GM21576 (cell line): ENCODE measurements at regions not wholly inside any gene's neighbourhood (a gene's known extent, or its start where the extent isn't known, plus 50 kb on each side); places are given as distances from the start of the nearest gene placed in this dataset.

Experiments used
- ATAC-seq: cut with Tn5 transposase; IDR thresholded peaks from one replicate; pipeline ENCODE4 v1.9.1; 2021; ENCODE audit warnings: mild to moderate bottlenecking, moderate library complexity; ENCODE audit not compliant: unreplicated experiment

DNA sequence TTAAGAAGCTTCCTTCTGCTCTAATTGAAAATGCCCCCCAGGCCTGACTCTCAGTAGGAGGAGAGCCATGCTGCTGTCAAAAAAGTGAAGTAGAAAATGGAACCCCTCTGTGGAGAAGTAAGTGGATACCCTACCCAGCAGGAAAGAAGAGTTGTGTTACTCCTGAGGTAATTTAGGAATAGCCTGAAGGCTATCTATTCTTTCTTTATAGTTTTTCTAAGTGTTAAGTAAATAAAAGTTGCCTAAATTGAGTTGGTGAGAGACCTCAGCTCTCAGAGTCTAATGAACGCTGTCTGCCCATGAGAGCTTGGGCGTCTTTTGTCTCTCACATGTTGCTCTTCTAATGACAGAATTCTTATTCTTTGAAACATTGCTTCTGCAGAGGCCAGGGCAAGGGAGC, 116.2 kb downstream of the NSUN3 start:
- no peak for ATAC-seq

DNA sequence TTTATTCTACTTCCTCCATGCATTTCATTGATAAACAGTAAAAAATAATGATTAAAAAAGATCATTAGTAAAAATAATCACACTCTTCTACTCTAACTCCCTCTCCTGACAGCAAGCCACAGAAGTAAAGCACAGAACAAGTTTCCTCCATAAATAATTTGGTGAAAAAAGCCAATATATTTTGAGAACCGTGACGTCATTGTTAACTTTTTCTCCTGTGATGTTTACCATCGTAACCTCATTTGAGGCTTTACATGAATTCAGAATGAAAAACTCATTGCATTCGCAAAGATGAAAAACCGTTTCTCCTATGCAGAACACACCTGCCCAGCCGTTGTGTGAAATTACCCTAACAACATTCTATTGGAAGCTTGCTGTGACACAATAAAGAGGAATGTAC, 120.7 kb downstream of the NSUN3 start:
- ATAC-seq: no peak

DNA sequence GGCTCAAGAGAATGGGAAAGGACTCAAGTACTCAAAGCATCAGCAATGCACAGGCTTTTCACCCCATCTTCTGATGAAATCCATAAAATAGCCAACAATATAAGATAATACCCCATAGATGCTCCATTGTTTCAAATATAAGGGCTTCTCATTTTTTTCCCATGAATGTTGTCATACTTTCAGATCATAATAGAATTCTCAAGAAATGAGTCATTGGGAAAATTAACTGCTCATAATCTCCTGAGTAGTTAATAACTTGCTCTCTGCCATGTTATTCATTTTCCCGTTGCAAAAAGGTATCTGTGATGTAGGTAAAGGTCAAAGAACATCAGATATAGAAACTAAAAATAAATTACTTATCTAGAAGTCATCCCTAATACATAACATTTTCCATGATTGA, 121.9 kb downstream of the NSUN3 start:
- ATAC-seq: no peak

DNA sequence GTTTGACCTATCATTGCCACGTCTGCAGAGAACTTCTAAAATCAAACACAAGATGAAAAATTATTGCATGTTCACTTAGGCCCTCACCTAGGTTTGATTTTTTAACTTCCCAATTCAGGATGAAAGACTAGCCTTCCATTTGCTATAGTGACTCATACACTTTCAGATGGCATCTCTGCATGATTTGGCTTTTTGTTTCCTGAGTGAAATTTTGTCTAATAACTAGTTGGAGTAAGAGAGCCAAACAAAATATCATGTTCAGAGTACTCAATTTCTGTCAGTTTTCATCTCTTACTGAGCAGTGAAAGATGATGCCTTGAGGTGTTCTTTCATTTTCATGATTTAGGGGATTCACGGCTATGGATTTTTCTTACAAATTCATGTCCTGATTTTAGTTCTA, 122.9 kb downstream of the NSUN3 start:
- ATAC-seq: no peak

DNA sequence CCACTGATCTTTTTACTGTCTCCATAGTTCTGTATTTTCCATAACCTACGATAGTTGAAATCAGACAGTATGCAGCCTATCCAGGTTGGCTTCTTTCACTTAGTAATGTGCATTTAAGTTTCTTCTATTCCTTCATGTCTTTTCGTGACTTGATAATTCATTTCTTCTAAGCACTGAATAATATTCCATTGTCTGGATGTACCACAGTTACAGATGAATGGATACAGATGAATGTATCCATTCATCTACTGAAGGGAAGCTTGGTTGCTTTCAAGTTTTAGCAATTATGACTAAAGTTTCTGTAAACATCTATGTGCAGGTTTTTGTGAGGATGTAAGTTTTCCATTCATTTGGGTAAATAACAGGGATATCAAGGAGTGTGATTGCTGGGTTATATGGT, 124.8 kb downstream of the NSUN3 start:
- ATAC-seq: no peak

DNA sequence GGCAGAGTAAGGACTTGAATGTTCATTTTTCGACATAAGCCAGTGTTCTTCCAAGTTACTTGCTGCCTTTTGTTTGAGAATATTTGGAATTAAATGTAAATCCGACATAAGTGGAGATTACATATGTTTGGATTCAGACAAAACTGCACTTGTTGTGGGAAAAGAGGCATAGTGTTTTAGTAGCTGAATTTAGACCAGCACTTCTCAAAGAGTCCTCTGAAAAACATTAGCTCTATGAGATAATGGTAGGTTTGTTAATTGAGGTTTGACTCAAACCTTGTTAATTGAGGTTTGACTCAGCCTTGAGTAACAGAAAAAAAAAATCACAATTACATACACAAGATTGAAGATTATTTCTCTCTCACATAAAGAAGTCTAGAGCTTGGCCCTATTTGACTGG, 132.5 kb downstream of the NSUN3 start:
- ATAC-seq: no peak

DNA sequence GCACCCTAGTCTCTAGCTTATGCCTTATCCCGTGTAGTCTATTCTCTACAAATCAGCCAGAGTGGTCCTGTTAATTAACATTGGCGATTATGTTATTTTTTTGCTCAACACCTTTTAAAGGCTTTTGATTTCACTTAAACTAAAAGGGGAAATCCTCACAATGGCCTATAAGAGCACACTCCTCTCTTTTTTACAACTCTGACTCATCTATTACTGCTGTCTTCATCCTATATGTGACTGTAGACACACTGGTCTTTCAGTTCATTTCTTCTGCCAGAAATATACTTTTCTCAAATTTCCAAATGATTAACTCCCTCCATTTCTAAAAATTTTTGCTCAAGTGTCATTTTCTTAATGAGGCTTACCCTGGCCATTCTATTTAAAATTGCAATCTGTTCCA, 143.4 kb downstream of the NSUN3 start:
- no peak for ATAC-seq

DNA sequence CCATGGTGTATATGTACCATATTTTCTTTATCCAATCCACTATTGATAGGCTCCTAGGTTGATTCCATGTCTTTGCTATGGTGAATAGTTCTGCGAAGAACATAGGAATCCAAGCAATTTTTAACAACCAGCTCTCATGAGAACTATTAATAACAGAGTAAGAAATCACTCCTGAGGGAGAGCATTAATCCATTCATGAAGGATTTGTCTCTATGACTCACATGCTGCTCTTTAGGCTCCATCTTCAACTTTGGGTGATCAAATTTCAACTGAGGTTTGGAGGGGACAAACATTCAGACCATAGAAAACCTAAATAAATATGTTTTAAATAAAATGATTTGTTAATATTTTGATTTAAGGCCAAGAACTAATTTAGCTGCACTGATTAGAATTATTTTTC, 147.4 kb downstream of the NSUN3 start:
- no peak for ATAC-seq

DNA sequence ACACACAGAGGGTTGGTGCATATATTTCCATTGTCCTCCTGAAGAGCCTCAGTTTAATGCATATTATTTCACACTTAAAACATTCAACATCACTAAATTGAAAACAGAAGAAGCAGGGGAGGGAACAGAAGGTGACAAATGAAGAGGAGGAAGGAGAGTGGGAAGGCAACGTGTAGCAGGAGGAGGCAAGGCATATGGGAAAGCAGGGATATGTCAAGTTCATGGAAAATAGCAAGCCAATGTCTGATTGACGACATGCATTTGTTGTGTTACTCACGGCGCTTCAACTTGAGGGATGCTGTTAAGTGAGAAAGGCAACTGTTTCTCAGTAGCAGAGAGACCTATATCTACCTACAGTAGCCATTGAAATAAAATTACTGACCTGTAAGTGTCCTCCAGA, 154.5 kb downstream of the NSUN3 start:
- ATAC-seq: no peak

DNA sequence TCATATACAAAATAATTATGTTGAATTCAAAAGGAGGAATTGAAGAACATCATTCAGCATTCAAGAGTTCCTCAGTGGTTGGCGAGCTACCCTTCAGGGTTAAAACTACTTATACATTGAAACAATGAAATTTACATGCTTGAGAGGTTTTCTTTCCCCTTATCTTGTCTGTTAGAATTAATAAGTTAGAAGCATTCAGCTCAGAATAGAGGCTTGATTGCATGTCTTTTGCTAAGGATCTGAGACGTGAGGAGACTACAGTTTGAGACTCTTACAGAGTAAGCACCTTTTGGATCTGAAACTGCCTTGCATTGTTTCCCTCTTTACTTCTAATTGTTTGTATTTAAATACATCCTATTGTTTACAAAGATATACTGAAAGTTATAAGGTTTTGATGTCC, 157.6 kb downstream of the NSUN3 start:
- no peak for ATAC-seq

DNA sequence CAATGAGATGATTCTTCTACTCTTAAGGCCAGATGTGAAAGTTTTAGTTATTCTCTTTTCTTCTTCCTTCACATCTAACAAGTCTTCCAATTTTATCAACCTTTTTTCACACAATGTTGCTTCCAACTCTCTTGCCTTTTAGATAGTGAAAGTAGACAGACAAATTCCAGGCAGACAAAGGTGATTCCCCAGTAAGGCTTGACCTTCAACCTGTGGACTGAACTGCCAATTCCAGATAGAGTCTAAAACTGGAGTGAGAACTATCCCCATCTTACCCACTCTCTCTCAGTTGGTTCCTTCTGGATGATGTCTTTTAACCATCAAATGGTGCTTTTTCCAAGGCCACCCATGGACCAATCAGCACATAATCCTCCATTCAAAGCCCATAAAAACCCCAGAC, 159.0 kb downstream of the NSUN3 start:
- no peak for ATAC-seq

DNA sequence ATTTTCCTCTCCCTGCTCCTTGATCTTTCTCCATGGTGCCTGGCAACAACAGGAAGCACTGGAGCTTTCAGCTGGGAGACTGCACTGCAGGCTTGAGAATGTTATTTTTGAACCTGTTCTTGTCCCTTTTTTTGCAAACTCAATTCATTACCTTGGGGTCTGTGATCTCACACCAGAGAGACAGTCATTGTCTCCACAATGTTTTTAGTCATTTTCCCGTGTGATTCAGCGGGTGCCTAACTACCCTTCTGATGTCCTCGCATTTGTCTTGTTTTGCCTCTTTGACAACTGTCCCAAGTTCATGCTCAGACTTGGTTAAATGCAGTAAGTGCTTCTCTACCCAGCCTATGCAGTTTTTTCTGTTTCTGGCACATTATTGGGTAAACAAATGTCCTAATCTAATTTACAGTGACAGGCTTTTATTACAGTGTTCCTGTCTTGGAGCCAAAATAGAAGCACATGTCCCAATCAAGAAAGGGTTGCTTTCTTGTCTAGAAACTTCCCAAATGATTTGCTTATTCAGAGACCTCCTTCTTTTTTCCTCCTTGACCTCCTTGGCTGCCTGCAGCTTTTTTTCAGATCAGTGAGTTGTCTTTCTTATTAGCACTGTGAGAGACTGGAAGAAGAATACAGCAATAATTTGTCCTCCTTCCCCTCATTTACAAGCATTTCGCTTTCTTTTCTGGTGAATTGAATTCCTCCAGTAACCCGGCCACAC, 162.4 kb downstream of the NSUN3 start:
- no peak for ATAC-seq

DNA sequence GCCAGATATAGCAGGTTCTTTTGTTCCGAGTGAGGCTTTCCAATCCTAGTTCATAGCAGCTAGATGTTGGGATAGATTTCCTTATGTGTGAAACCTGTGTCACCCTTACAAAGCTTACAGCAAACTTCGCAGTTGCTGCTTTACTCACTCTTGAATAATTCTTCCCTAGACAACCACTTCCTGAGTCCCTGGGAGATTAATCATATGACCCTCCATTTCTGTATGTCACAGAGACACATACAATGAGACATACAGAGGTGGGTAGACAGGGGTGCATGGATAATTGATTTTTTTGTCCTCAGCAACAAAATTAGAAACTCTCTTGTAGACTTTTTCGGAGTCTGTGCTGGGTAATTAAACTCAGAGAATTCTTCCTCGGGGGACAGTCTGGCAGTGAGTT, 163.2 kb downstream of the NSUN3 start:
- ATAC-seq: no peak

DNA sequence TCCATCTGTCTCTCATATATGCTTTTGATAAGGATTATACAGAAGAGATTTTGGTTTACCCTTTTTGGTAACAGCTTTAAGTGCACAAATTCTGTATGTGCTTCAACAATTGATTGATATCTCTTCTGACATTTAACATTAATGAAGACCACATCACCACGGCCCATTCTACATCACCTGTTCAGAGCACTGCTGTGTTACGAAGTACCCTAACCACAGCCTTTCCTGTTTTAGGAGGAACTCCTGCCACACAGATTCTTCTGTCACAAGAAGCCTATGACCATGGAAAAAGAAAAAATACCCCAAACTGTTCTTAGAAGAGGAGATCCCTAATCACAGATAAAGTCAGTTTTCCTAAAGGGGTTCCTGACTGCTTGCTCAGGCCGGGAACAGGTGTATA, 170.1 kb downstream of the NSUN3 start:
- no peak for ATAC-seq

DNA sequence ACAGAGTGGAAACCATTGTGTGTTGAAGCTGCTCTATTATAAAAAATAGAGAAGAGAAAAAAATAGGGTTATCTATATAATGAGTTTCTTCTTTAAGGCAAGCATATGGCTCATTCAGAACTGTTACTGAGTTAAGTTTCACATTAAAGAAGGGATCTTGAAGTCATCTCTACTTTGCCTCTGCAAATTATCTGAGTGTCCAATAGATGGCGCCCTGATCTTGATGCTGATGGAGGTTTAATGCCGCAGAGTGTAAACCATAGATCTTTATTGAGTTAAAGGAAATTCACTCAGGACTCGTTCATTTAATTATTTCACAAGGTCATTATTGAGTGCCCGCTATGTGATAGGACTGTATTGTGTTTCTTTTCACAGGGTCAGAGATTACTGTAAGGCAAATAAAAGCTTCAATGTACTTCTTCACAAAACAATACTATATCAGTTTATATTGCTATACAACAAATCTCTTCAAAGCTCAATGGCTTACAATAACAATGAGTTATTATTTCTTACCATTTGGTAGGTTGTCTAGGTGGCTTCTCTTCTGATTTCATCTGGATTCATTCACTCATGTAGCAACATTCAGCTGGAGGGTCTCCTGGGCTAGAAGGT, 171.4 kb downstream of the NSUN3 start:
- ATAC-seq: no peak

DNA sequence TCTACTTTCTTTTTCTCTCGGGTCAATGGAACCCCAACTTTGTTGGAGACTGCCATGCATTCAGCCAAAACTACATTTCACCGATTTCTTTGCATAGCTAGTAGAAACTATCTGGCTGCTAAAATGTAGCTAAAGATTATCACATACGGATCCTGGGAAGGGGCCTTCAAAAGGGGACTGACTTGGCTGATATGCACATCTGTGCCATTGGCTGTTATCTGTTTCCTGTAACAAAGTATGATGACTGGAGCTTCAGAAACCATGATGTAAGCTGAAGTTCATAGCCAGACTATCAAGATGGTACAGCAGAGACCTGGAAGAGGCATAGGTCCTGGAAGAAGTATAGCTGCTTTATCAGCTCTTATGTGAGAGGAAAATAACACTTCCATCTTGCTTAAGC, 179.1 kb downstream of the NSUN3 start:
- no peak for ATAC-seq

DNA sequence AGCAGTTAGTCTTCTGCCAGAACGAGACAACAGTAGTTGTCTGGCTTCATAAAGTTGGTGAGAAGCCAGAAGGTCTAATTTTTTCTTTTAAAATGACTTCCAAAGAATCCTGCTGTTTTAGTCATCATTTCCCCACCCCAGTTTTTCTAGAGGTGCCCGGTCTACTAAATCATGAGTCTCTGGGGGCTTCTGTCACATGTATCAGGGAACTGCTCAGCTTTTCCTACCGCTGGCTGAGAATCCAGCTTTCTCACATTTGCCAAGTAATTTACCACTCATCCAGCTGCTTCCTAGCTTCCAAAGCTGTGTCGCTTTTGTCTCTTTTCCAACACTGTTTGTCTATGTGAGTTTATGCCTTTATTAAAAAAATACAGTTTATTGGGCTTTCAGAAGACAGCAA, 183.3 kb downstream of the NSUN3 start:
- ATAC-seq: no peak

DNA sequence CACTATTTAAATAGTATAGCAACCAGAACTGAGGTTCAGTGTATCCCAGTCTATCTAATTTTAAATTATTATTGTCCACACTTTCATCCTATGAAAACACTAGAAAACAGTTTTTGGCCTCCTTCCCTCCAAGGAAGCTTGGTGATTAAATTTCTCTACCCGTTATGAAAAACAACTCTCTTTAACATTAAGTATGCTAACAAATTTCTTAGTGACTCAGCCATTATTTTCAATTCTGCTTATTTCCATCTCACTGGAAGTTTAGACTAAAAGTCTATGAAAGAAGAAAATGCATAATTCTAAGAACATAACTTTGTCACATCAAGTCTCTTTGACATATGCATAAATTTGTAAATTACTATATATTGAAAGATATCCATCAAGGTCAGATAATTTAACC, 185.2 kb downstream of the NSUN3 start:
- no peak for ATAC-seq

DNA sequence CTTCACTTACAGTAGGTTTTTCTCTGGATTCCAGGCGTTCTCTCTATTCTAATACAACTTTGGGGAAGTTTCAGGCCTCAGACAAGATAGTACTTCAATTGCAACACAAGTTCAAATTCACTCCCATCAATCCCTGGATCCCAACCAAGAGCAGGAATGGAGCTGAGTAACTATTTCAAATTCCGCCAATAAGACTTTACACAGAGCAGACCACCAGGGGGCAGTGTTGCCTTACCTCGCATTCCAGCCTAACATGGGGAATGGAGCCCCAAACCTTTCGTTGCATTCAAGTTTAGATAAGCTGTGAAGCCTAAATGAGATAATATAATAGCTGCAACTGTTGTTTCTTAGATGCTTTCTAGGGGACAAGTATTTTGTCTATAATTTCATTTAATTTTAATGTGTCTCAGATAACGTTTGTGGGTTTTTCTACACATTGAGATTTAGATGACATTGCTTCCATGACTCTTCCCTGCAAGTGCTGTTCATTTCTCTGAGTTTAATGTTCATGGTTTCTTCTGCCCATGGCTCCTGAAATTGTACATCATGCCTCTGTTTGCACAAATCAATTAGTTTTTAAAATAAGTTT, 186.7 kb downstream of the NSUN3 start:
- ATAC-seq: peak; percentile 93

DNA sequence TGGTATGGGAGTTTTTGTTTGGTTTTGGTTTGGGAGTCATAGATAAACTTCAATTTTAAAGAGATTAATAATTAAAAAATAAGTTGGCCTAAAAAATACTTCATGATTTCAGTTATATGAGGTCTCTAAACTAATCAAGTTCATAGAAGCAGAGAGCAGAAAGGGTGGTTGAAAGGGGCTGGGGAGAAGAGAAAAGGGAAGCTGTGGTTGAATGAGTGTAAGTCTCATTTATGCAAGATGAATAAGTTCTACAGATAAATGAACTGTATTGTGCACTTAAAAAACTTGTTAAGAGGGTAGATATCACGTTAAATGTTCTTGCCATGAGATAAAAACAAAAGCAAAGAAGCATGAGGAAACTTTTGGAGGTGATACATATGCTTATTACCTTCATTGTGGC, 188.7 kb downstream of the NSUN3 start:
- no peak for ATAC-seq

DNA sequence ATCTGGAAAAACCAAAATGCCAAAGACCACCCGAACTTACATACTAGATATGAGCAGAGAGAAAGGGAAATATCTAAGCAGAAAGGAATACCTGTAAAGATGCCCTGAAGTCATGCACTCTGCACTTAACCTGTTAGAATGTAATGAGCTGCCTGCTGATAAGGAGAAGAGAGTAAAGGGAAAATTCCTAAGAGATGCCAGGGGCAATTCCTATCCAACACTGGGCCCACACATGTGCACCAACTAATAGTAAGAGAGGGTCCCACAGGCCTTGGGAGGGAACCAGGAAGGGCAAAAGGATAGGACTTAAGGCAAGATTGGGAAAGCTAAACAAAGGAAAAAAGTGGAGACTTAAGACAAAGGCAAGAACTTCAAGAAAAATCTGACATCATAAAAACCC, 189.5 kb downstream of the NSUN3 start:
- no peak for ATAC-seq

DNA sequence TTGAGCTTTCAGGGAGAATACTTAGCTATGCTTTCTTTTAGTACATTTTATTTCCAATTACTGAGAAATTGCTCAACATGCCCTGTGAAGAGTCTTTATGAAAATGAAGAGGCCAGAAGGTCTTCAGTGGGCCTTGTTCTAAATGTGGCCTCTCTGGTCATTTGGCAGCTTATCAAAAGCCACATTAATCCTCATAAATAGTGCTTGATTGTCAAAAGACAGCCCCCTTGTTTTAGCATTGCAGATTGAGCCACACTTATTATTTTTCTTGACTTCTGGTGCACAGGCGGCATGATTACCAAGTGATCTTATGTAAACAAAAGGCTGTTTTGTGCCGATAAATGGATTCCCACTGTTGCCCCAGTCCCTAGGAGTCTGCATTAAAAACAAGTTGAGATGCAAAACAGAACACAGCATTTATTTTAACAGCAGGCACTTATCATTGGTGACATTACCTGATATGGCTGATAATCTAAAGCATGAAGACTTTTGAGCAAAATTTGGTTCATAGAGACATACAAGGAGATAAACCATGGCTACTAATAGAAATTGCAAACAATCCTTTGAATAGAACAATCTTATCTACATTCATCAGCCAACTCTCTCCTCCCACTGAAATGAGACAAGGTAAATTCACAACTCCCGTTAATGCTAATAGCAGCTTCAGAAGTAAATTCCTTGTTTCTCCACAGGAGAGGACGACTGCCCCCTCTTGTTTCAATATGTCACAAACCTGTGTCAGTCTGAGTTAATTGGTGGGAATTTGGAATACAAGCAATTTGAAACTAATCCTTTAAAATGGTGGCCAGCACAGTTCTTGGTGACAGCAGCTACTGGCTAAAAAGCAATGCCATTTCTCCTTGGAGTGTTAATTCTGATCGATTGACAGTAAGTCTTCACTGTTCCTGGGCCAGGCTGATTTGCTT, 194.3 kb downstream of the NSUN3 start:
- ATAC-seq: no peak
